HepG2 (cell line): ENCODE measurements at regions not wholly inside any gene's neighbourhood (a gene's known extent, or its start where the extent isn't known, plus 50 kb on each side); places are given as distances from the start of the nearest gene placed in this dataset.

ENCODE experiments used
- ARID5B ChIP-seq: IDR thresholded peaks from 2 replicates; pipeline ENCODE4 v1.4.0; 2020; ENCODE audit warnings: mild to moderate bottlenecking, missing genetic modification reagents
- BCL6 ChIP-seq: IDR thresholded peaks from 2 replicates; pipeline ENCODE4 v1.6.1; 2016; ENCODE audit warnings: missing genetic modification reagents, missing compliant biosample characterization
- BRD4 ChIP-seq: sonication (generic); formaldehyde crosslinking; IDR thresholded peaks from 2 replicates; pipeline ENCODE4 v1.4.0; 2020; ENCODE audit warnings: missing genetic modification reagents
- CREM ChIP-seq, 2 experiments: sonication (generic) in 1 of 2; formaldehyde crosslinking in 1 of 2; IDR thresholded peaks; 2 replicates each; pipeline versions ENCODE4 v1.4.0 to v1.6.1; 2016 to 2020; ENCODE audit warnings: antibody characterized with exemption in 1 of 2, mild to moderate bottlenecking in 1 of 2, missing genetic modification reagents in 1 of 2
- FOSL2 ChIP-seq: sonication (generic); formaldehyde crosslinking; IDR thresholded peaks from 2 replicates; pipeline ENCODE4 v1.4.0; 2020; ENCODE audit warnings: missing genetic modification reagents
- HDAC2 ChIP-seq: sonication (generic); formaldehyde crosslinking; IDR thresholded peaks from 2 replicates; pipeline ENCODE4 v1.4.0; 2020; ENCODE audit warnings: missing genetic modification reagents
- HMG20A ChIP-seq: IDR thresholded peaks from 2 replicates; pipeline ENCODE4 v1.6.1; 2016; ENCODE audit warnings: borderline replicate concordance
- HNF4A ChIP-seq: sonication (generic); formaldehyde crosslinking; IDR thresholded peaks from 2 replicates; pipeline ENCODE4 v1.4.0; 2020; ENCODE audit warnings: missing genetic modification reagents
- HOMEZ ChIP-seq: IDR thresholded peaks from 2 replicates; pipeline ENCODE4 v1.6.1; 2016; ENCODE audit warnings: low read depth
- NR2F1 ChIP-seq, 2 experiments: fragments of 450-650 bp in 1 of 2; formaldehyde crosslinking in 1 of 2; IDR thresholded peaks; 2 replicates each; pipeline versions ENCODE4 v1.5.0 to v1.6.1; 2016 to 2020; ENCODE audit warnings: mild to moderate bottlenecking in 1 of 2, missing compliant biosample characterization in 1 of 2, missing genetic modification reagents in 1 of 2, moderate library complexity in 1 of 2
- NR2F2 ChIP-seq: IDR thresholded peaks from 2 replicates; pipeline ENCODE4 v1.6.1; 2012; ENCODE audit warnings: low read depth, inconsistent platforms, borderline replicate concordance
- PAXIP1 ChIP-seq: sonication (generic); formaldehyde crosslinking; conservative IDR thresholded peaks from 2 replicates; pipeline ENCODE4 v1.4.0; 2020; ENCODE audit warnings: mild to moderate bottlenecking, missing genetic modification reagents, moderate library complexity
- RXRB ChIP-seq: IDR thresholded peaks from 2 replicates; pipeline ENCODE4 v1.6.1; 2016; ENCODE audit warnings: borderline replicate concordance, missing genetic modification reagents, missing compliant biosample characterization
- SAP130 ChIP-seq: IDR thresholded peaks from 2 replicates; pipeline ENCODE4 v1.6.1; 2016; ENCODE audit warnings: low read depth
- SOX13 ChIP-seq, 3 experiments: fragments of 450-650 bp in 1 of 3; sonication (generic) in 1 of 3; formaldehyde crosslinking in 1 of 3; IDR thresholded peaks in 2 of 3; conservative IDR thresholded peaks in 1 of 3; 2 replicates each; pipeline versions ENCODE4 v1.5.0 to v1.6.1; 2016 to 2020; ENCODE audit warnings: antibody characterized with exemption in 1 of 3, mild to moderate bottlenecking in 1 of 3, missing compliant biosample characterization in 1 of 3, missing genetic modification reagents in 1 of 3, moderate library complexity in 1 of 3
- SOX5 ChIP-seq: IDR thresholded peaks from 2 replicates; pipeline ENCODE4 v1.6.1; 2016; ENCODE audit warnings: borderline replicate concordance
- TCF7 ChIP-seq: sonication (generic); IDR thresholded peaks from 2 replicates; pipeline ENCODE4 v1.6.1; 2016; ENCODE audit warnings: antibody characterized with exemption, low read depth
- TEAD3 ChIP-seq: optimal IDR thresholded peaks from 2 replicates; pipeline ENCODE3; 2016; ENCODE audit warnings: borderline replicate concordance
- YY1 ChIP-seq: IDR thresholded peaks from 2 replicates; pipeline ENCODE4 v1.6.1; 2011; ENCODE audit warnings: low read length, low read depth, moderate library complexity, mild to moderate bottlenecking; ENCODE audit not compliant: insufficient read depth, insufficient replicate concordance
- ZFP1 ChIP-seq: IDR thresholded peaks from 2 replicates; pipeline ENCODE4 v1.6.1; 2016
- ZNF136 ChIP-seq: sonication (generic); formaldehyde crosslinking; IDR thresholded peaks from 2 replicates; pipeline ENCODE4 v1.8.1; 2022; ENCODE audit warnings: low read depth, mild to moderate bottlenecking, moderate library complexity, missing genetic modification reagents
- ZNF331 ChIP-seq: sonication (generic); formaldehyde crosslinking; IDR thresholded peaks from 2 replicates; pipeline ENCODE4 v1.4.0; 2020; ENCODE audit warnings: missing genetic modification reagents
- ZNF563 ChIP-seq: sonication (generic); formaldehyde crosslinking; IDR thresholded peaks from 2 replicates; pipeline ENCODE4 v1.8.0; 2022; ENCODE audit warnings: mild to moderate bottlenecking, moderate library complexity, missing genetic modification reagents

- peak; percentile 23; the same call in 1 of the 2 replicates for TF ChIP-seq CREM (IDR thresholded peaks at IDR 0.05)
- TF ChIP-seq CREM (CRISPR knock-in tag; IDR thresholded peaks at IDR 0.05) = no peak
- TF ChIP-seq BCL6 (CRISPR knock-in tag) = peak; percentile 55; the same call in 1 of the 2 replicates
- TF ChIP-seq ZNF331 (CRISPR knock-in tag) = peak; percentile 35; the same call in 1 of the 2 replicates
- peak; percentile 46; the same call in 1 of the 2 replicates for TF ChIP-seq TCF7
- no peak for TF ChIP-seq YY1
- TF ChIP-seq HMG20A (CRISPR knock-in tag) = peak; percentile 60; the same call in 1 of the 2 replicates
- peak; percentile 74; the same call in 1 of the 2 replicates for TF ChIP-seq HOMEZ
- peak; percentile 57; the same call in 1 of the 2 replicates for TF ChIP-seq SOX5 (CRISPR knock-in tag)
- peak; percentile 37; the same call in 1 of the 2 replicates for TF ChIP-seq ZFP1
- TF ChIP-seq ARID5B = peak; percentile 84
- TF ChIP-seq RXRB (CRISPR knock-in tag) = peak; percentile 56
- no peak for TF ChIP-seq BRD4 (CRISPR knock-in tag)
- TF ChIP-seq TEAD3 (CRISPR knock-in tag) = peak; percentile 52
- 0 out of 2 replicates have a peak, but pooled peaks have one; percentile 39 for TF ChIP-seq HDAC2
- TF ChIP-seq NR2F2 = 0 out of 2 replicates have a peak, but pooled peaks have one; percentile 26
- TF ChIP-seq NR2F1 (CRISPR knock-in tag; IDR thresholded peaks at IDR 0.05) = peak in 1 of 2 experiments; percentile 48; a peak in 1 of 4 replicates
- TF ChIP-seq SAP130 (CRISPR knock-in tag) = peak; percentile 60
- TF ChIP-seq ZNF563 (CRISPR knock-in tag) = peak; percentile 63; the same call in 1 of the 2 replicates
- TF ChIP-seq ZNF136 (CRISPR knock-in tag) = no peak
- TF ChIP-seq HNF4A = peak; percentile 32; the same call in 1 of the 2 replicates
- TF ChIP-seq PAXIP1 (CRISPR knock-in tag) = peak; percentile 49
- peak; percentile 56 for TF ChIP-seq FOSL2
- TF ChIP-seq SOX13 (IDR thresholded peaks at IDR 0.05) = no peak
- TF ChIP-seq SOX13 (CRISPR knock-in tag; conservative IDR thresholded peaks at IDR 0.05 in 1 of 2, IDR thresholded peaks at IDR 0.05 in 1 of 2) = peak in 1 of 2 experiments; percentile 73; a peak in 2 of 4 replicates
Measured at GRCh38 chr13:49855930-49856329, 63.4 kb upstream of the KPNA3 start (continued).
